ENCODE measurements at regions not wholly inside any gene's neighbourhood (a gene's known extent, or its start where the extent isn't known, plus 50 kb on each side); places are given as distances from the start of the nearest gene placed in this dataset.

- TF ChIP-seq EZH2phosphoT487 (IDR thresholded peaks at IDR 0.05; ENCODE audit: borderline replicate concordance) (no peak), CTCF (conservative IDR thresholded peaks at IDR 0.05; ENCODE audit: low read length) (no peak)
- Histone ChIP-seq H3K4me2 (ENCODE audit: low read depth, low read length, poor library complexity, severe bottlenecking) (no peak overlapping the region), H3K27me3 (ENCODE audit: insufficient read depth, low read length, poor library complexity, severe bottlenecking) (no peaks in the 10 kb centered on the region), H3K79me2 (ENCODE audit: insufficient read depth, low read length) (no peaks in the 10 kb centered on the region), H3F3A (ENCODE audit: low read depth) (no peaks in the 10 kb centered on the region), H3K9me2 (replicated peaks; ENCODE audit: low read depth, low read length) (no peaks in the 10 kb centered on the region), H4K20me1 (ENCODE audit: insufficient read depth, low read length, poor library complexity, severe bottlenecking) (no peaks in the 10 kb centered on the region), H3K36me3 (ENCODE audit: insufficient read depth, low read length) (no peaks in the 10 kb centered on the region), H3K9me3 (ENCODE audit: insufficient read depth, low read depth, low read length) (no peaks in the 10 kb centered on the region), H2AFZ (ENCODE audit: low read length) (no peak overlapping the region), H3K4me1 (ENCODE audit: insufficient read depth, low read length, poor library complexity, severe bottlenecking) (no peaks in the 10 kb centered on the region), H3K4me3 (ENCODE audit: low read length, poor library complexity, severe bottlenecking) (no peak overlapping the region), H3K9ac (ENCODE audit: low read depth, low read length, poor library complexity, severe bottlenecking) (no peak overlapping the region)
These were observed 111.4 kb upstream of the ZNF678 start for GRCh38 chr1:227451954-227452353.

- Histone ChIP-seq H3K27me3 (ENCODE audit: insufficient read depth, low read length, poor library complexity, severe bottlenecking) (no peaks in the 10 kb centered on the region), H3K4me1 (ENCODE audit: insufficient read depth, low read length, poor library complexity, severe bottlenecking) (no peaks in the 10 kb centered on the region), H3F3A (ENCODE audit: low read depth) (no peaks in the 10 kb centered on the region), H4K20me1 (ENCODE audit: insufficient read depth, low read length, poor library complexity, severe bottlenecking) (no peaks in the 10 kb centered on the region), H2AFZ (ENCODE audit: low read length) (no peak overlapping the region), H3K9me3 (ENCODE audit: insufficient read depth, low read depth, low read length) (no peaks in the 10 kb centered on the region), H3K4me3 (ENCODE audit: low read length, poor library complexity, severe bottlenecking) (no peak overlapping the region), H3K79me2 (ENCODE audit: insufficient read depth, low read length) (no peaks in the 10 kb centered on the region), H3K9me2 (replicated peaks; ENCODE audit: low read depth, low read length) (no peaks in the 10 kb centered on the region), H3K4me2 (ENCODE audit: low read depth, low read length, poor library complexity, severe bottlenecking) (no peak overlapping the region), H3K9ac (ENCODE audit: low read depth, low read length, poor library complexity, severe bottlenecking) (no peak overlapping the region), H3K36me3 (ENCODE audit: insufficient read depth, low read length) (no peaks in the 10 kb centered on the region)
- TF ChIP-seq EZH2phosphoT487 (IDR thresholded peaks at IDR 0.05; ENCODE audit: borderline replicate concordance), result no peak
- TF ChIP-seq CTCF (conservative IDR thresholded peaks at IDR 0.05; ENCODE audit: low read length), result no peak
These were observed 112.3 kb upstream of the ZNF678 start for GRCh38 chr1:227451057-227451456.

GRCh38 chr1:227450489-227450888, 112.9 kb upstream of the ZNF678 start:
- TF ChIP-seq CTCF (conservative IDR thresholded peaks at IDR 0.05; ENCODE audit: low read length) (no peak), EZH2phosphoT487 (IDR thresholded peaks at IDR 0.05; ENCODE audit: borderline replicate concordance) (no peak)
- Histone ChIP-seq H3K9ac (ENCODE audit: low read depth, low read length, poor library complexity, severe bottlenecking) (no peak overlapping the region), H3K9me3 (ENCODE audit: insufficient read depth, low read depth, low read length) (no peaks in the 10 kb centered on the region), H3K27me3 (ENCODE audit: insufficient read depth, low read length, poor library complexity, severe bottlenecking) (no peaks in the 10 kb centered on the region), H3K79me2 (ENCODE audit: insufficient read depth, low read length) (no peaks in the 10 kb centered on the region), H3K4me3 (ENCODE audit: low read length, poor library complexity, severe bottlenecking) (no peak overlapping the region), H3K36me3 (ENCODE audit: insufficient read depth, low read length) (no peaks in the 10 kb centered on the region), H3K9me2 (replicated peaks; ENCODE audit: low read depth, low read length) (no peaks in the 10 kb centered on the region), H2AFZ (ENCODE audit: low read length) (no peak overlapping the region), H3K4me1 (ENCODE audit: insufficient read depth, low read length, poor library complexity, severe bottlenecking) (no peaks in the 10 kb centered on the region), H3K4me2 (ENCODE audit: low read depth, low read length, poor library complexity, severe bottlenecking) (no peak overlapping the region), H4K20me1 (ENCODE audit: insufficient read depth, low read length, poor library complexity, severe bottlenecking) (no peaks in the 10 kb centered on the region), H3F3A (ENCODE audit: low read depth) (no peaks in the 10 kb centered on the region)

All from Loucy (cell line).